GM19455 (cell line): ENCODE measurements at regions not wholly inside any gene's neighbourhood (a gene's known extent, or its start where the extent isn't known, plus 50 kb on each side); places are given as distances from the start of the nearest gene placed in this dataset.

Experiments
- ATAC-seq: cut with Tn5 transposase; IDR thresholded peaks from one replicate; pipeline ENCODE4 v1.9.1; 2021; ENCODE audit not compliant: unreplicated experiment

DNA sequence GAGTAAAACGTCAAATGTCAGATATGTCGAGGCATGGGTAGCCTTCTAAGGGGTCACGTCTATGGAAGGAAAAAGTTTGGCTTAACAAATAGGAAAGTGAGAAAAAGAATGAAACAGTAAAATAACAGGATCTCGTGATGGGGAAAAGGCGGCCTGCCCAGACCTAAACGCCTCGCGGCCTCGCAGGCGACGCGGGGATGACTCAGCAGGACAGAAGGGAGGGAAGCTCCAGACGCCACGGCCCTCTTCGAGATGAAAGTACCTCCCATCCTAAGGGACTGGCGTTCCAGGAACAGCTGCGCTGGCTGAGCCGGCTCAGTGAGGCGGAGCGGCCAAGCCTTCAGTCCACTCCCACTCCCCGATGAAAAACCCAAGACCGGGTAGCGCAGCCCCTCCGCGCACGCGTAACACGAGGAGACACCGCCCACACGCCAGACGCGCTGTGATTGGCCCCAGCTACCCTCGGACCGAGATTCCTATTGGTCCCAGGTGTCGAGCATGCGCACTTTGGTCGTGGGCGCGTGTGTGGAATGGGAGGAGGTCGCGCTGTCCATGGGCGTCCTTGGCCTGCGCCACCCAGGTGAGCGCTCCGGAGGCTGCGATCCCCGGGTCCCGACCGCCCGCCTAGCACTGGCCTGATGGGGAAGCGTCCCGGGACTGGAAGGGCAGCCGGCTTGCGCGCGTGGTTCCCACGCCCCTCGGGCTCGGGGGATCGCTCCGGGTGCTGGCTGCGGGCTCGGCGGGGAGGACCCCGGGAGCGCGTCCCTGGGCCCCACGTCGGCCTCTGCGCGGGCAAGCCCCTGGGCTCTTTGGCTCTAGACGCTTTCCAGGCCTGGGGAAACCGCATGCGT lies 588.5 kb downstream of the MTRR start:
- peak; percentile 93 for ATAC-seq

DNA sequence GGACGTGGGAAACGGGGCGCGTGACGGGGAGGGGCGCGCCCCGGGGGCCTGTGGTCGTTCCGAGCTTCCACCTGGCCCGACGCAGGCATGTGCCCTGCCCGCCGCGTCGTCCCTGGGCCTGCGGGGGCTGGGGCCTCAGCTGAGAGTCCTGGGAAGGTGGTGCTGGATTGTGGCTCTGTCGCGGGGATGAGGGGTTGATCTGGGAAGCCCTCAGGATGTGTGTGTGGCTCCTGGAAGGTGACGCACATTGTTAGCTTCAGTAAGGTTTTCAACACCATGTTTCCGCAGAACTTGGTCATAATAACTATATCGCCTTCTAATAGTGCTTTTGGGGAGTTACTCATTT lies 589.1 kb downstream of the MTRR start:
- peak; percentile 24 for ATAC-seq

DNA sequence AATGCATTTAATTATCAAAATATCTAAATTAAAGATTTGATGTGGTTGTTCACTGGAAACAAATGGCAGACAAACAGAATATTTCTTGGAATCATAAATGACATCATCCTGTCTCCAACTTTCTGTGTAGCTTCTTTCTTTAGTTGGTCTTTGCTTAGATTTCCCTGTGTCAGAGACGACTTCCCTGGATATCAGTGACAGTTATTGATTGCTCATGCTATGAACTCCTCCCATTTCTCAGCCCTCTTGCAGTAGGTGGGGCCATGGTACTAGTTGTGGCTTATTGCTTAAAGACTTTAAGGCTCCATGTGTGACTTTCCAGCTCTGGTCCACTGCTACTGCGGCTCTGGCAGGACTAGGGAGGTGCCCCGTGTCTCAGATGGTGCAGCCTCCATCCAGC lies 592.6 kb downstream of the MTRR start:
- no peak for ATAC-seq

GRCh38 chr5:8462565-8462964 lies 593.6 kb downstream of the MTRR start:
- ATAC-seq: no peak

GRCh38 chr5:8470489-8470888 lies 601.5 kb downstream of the MTRR start:
- ATAC-seq: no peak

- ATAC-seq: no peak
Observed at GRCh38 chr5:8471581-8471980, 602.6 kb downstream of the MTRR start.

DNA sequence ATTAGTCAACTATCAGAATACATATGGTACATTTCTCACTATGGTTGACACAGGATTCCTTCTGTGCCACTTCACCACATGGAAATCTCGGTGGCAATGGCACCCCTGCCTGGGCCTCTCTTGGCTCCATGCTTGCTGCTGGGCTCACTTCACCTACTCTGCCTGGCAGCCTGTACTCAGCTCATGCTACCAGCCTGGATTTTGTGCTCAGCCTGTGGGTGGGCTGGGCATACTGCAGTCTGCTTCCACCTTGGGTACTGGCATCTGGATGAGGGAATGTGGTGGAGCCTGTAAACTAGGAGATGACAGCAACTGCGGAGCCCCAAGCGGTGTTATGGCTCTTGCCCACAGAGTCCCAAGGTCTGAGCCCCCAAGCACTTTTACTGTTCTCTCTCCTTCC lies 604.1 kb downstream of the MTRR start:
- no peak for ATAC-seq

DNA sequence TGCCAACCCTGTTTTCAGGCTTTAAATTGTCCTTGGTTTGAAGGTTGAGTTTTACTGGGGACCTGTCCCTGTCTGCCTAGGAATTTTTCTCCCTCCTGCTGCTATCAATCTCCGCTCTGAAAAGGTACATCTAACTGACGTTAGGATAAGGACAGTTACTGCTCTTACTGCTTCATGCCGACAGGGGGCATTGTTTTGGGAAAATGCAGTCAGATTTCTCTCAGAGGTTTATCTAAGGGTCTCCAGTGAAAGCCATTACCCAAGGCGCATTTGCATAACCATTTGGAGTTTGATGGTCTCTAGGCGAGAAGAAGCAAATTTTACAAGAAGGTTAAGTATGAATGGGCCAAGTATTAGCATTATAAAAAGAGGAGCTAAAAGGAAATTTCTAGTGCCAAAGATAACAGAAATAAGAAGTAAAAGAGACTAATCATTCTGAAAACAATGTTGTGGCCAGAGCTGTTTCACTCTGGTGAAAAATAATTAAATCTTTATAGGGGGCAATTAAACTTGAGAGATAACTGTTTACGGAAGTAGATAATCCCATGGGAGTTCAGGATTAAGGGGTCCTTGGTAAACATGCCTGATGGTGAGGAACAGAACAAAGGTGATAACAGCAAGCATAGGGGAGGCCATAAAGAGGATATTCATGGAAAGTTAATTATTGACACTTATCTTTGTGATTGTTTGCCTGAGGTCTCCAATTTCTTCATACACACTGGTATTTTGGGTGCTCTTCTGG lies 605.0 kb downstream of the MTRR start:
- ATAC-seq: no peak

- no peak for ATAC-seq
Observed at GRCh38 chr5:8474569-8474930, 605.6 kb downstream of the MTRR start.

DNA sequence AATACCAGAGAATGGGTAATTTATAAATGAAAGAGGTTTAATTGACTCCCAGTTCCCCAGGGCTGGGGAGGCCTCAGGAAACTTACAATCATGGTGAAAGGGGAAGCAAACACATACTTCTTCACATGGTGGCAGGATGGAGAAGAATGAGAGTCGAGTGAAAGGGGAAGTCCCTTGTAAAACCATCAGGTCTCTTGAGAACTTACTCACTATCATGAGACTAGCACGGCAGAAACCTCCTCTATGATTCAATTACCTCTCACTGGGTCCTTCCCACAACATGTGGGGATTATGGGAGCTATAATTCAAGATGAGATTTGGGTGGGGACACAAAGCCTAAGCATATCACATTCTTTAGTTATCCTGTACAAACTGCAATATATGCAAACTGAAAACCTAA lies 609.4 kb downstream of the MTRR start:
- no peak for ATAC-seq

GRCh38 chr5:8481007-8481406 lies 612.1 kb downstream of the MTRR start:
- no peak for ATAC-seq

GRCh38 chr5:8491254-8491653 lies 622.3 kb downstream of the MTRR start:
- ATAC-seq: no peak

DNA sequence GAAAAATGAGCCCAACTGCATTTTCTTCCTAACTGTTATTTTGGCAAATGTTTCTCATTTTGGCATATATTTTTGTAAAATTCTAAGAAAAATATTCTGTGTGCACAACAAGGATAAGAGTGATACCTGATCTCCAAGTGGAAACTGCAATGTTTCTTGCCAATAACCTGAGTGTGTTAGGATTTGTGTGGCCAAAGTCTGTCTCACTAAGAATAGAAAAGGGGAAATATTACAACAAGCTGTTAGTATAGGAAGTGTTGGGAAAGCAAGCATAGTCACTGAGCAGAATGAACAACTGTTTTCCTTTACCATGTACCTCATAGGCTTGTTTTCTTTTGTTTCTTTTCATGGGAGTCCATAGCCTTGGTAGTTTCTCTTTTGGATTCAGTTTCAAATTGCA lies 624.2 kb downstream of the MTRR start:
- no peak for ATAC-seq

DNA sequence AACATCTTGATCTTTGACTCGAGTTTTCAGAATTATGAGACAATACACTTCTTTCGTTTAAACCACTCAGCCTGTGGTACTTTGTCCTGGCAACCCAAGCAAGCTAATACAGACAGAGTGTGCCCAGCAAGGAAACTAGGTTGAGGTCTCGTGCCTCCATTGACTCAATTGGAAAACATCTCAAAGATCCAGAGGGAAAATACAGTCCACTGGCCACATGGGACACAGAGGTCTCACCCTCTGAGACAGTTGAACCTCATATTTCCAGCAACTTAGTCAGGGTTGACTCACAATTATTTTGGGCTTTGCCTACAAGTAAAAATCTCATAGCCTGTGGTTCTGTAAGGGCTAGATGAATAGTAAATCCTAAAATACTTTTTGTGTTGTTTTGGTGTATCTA lies 631.5 kb downstream of the MTRR start:
- ATAC-seq: no peak

GRCh38 chr5:8505196-8505595 lies 636.2 kb downstream of the MTRR start:
- ATAC-seq: no peak

DNA sequence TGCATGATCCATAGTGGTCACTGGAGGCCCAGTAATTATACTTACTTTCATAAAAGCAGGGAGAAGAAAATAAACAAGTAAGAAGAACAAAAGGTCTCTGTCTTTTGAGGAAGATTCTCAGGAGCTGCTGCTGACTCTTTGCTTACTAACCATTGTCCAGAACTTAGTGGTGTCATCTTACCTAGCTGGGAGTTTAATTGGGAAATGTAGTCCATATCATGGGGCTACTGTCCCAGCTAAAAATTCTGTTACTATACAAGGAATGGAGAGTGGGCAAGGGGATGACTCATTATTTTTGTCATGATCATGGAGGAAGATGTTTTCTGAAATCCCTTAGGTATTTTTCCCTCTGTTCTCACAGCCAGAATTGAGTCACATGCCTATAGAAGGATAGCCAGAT lies 639.3 kb downstream of the MTRR start:
- ATAC-seq: no peak

- ATAC-seq: no peak
Observed at GRCh38 chr5:8516356-8516755, 647.4 kb downstream of the MTRR start.

DNA sequence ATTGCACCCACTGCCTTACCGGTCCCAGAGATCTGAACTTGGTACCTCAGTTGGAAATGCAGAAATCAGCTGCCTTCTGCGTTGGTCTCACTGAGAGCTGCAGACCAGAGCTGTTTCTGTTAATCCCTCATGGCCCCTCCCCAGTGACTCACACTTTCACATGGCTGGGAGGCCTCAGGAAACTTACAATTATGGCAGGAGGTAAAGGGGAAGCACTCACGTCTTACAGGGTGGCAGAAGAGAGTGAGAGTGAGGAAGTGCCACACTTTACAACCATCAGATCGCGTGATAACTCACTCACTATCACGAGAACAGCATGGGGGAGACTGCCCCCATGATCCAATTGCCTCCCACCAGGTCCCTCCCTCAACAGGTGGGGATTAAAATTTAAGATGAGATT lies 648.5 kb downstream of the MTRR start:
- ATAC-seq: no peak

- no peak for ATAC-seq
Observed at GRCh38 chr5:8520917-8521316, 652.0 kb downstream of the MTRR start.

GRCh38 chr5:8521991-8522390 lies 653.0 kb downstream of the MTRR start:
- no peak for ATAC-seq

GRCh38 chr5:8522646-8523045 lies 653.7 kb downstream of the MTRR start:
- ATAC-seq: no peak

DNA sequence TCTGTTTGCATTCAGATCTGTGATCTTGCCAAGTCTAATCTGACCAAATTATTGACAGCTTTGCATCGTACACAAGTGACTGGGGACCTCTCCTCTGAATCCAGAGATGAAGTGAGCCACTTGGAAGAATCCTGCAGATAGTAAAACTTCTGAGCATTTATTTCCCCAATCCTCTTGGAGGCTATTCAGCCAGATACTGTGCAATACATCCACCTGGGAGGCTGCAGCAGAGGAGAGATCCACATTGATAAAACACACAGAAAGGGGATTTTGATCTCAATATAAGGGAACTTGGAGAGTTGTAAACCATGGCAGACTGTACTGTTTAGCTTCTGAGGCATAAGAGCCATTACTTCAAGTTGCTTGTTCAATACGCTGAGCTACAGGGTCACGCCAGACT lies 654.6 kb downstream of the MTRR start:
- ATAC-seq: no peak

DNA sequence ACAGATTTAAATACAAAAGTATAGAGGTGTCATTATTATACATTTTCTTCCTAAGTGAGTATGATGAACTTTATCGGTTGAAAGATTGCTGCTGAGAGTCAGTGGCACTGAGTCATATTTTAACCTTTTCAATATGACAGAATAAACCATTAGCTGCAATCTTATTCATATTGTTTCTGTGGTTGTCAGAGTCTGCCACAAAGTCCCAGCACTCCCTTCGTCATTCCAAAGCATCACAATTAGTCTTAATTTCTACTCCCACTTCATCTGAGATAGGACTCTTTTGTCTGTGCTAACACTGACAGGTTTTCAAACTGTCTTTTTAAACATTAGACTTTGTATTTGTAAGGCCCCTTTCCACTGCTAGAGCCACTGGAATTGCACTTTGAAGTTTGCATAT lies 656.9 kb downstream of the MTRR start:
- no peak for ATAC-seq
